ENCODE measurements at regions not wholly inside any gene's neighbourhood (a gene's known extent, or its start where the extent isn't known, plus 50 kb on each side); places are given as distances from the start of the nearest gene placed in this dataset.

DNA sequence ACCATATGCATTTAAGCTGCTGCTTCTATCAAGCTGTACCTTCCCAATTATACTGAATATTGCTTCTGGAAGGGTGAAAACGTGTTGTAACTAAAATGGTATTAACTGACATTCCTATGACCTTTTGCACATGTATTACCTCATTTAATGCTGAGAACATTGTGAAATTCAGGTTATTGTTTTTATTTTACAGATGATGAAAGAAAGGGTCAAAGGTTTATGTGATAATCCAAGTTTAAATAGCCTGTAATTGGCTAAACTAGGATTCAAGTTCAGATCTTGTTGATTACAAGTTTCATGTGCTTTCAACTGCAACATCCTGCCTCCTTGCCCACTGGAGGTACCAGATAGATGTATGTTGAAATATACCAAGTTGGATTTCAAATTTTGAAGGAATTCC lies 433.3 kb upstream of the PRICKLE1 start:
- TF ChIP-seq CTCF (IDR thresholded peaks at IDR 0.05) (no peak), POLR2A (IDR thresholded peaks at IDR 0.05) (no peak)
